H9 (cell line): ENCODE measurements at regions not wholly inside any gene's neighbourhood (a gene's known extent, or its start where the extent isn't known, plus 50 kb on each side); places are given as distances from the start of the nearest gene placed in this dataset.

Experiments
- DNase-seq: peaks from one replicate; pipeline ENCODE4 v3.0.0-alpha.2; 2017
- H2AFZ ChIP-seq: one replicate; pipeline ENCODE4 v1.6.1; 2013; ENCODE audit warnings: mild to moderate bottlenecking, low read length, control low read depth, moderate library complexity
- H2AK5ac ChIP-seq: 2 replicates; pipeline ENCODE4 v1.6.1; 2013; ENCODE audit warnings: low read length, control low read depth, mixed read lengths; ENCODE audit not compliant: insufficient read length
- H2BK120ac ChIP-seq: one replicate; pipeline ENCODE4 v1.6.1; 2013; ENCODE audit warnings: low read depth, mild to moderate bottlenecking, low read length, control low read depth, inconsistent platforms; ENCODE audit not compliant: poor library complexity, severe bottlenecking
- H2BK12ac ChIP-seq: 2 replicates; pipeline ENCODE4 v1.6.1; 2013; ENCODE audit warnings: low read length, control low read depth, mixed read lengths, low read depth; ENCODE audit not compliant: insufficient read length
- H2BK15ac ChIP-seq: 2 replicates; pipeline ENCODE4 v1.6.1; 2013; ENCODE audit warnings: low read depth, low read length, control low read depth
- H2BK20ac ChIP-seq: one replicate; pipeline ENCODE4 v1.6.1; 2013; ENCODE audit warnings: low read depth, mild to moderate bottlenecking, low read length, control low read depth, inconsistent platforms; ENCODE audit not compliant: poor library complexity, severe bottlenecking
- H2BK5ac ChIP-seq: 2 replicates; pipeline ENCODE4 v1.6.1; 2013; ENCODE audit warnings: low read length, control low read depth, mixed read lengths; ENCODE audit not compliant: insufficient read length
- H3K14ac ChIP-seq: 2 replicates; pipeline ENCODE4 v1.6.1; 2013; ENCODE audit warnings: low read length, control low read depth; ENCODE audit not compliant: insufficient read depth
- H3K18ac ChIP-seq: 2 replicates; pipeline ENCODE4 v1.6.1; 2013; ENCODE audit warnings: low read depth, mild to moderate bottlenecking, mixed read lengths, low read length, control low read depth; ENCODE audit not compliant: insufficient read length
- H3K23ac ChIP-seq: 2 replicates; pipeline ENCODE4 v1.6.1; 2013; ENCODE audit warnings: low read length, control low read depth, mixed read lengths, low read depth; ENCODE audit not compliant: insufficient read length
- H3K23me2 ChIP-seq: 2 replicates; pipeline ENCODE4 v1.6.1; 2013; ENCODE audit warnings: low read depth, mild to moderate bottlenecking, mixed read lengths, low read length, control low read depth; ENCODE audit not compliant: insufficient read length, poor library complexity, severe bottlenecking
- H3K27ac ChIP-seq: 2 replicates; pipeline ENCODE4 v1.5.1; 2013; ENCODE audit warnings: low read length, control low read depth, mixed read lengths, low read depth; ENCODE audit not compliant: insufficient read length
- H3K27me3 ChIP-seq: 2 replicates; pipeline ENCODE4 v1.6.1; 2013; ENCODE audit warnings: low read length, control low read depth, inconsistent platforms; ENCODE audit not compliant: insufficient read depth
- H3K4ac ChIP-seq: 2 replicates; pipeline ENCODE4 v1.6.1; 2013; ENCODE audit warnings: low read depth, mild to moderate bottlenecking, control low read depth, inconsistent platforms, low read length, moderate library complexity
- H3K4me1 ChIP-seq: 2 replicates; pipeline ENCODE4 v1.6.1; 2013; ENCODE audit warnings: low read length, control low read depth, inconsistent platforms; ENCODE audit not compliant: insufficient read depth
- H3K4me2 ChIP-seq: 2 replicates; pipeline ENCODE4 v1.6.1; 2013; ENCODE audit warnings: low read length, control low read depth, mixed read lengths; ENCODE audit not compliant: insufficient read length, insufficient read depth
- H3K56ac ChIP-seq: 2 replicates; pipeline ENCODE4 v1.6.1; 2013; ENCODE audit warnings: low read depth, mild to moderate bottlenecking, mixed read lengths, low read length, control low read depth; ENCODE audit not compliant: insufficient read length
- H3K79me1 ChIP-seq: 2 replicates; pipeline ENCODE4 v1.6.1; 2013; ENCODE audit warnings: low read depth, mild to moderate bottlenecking, moderate library complexity, low read length, control low read depth, inconsistent platforms; ENCODE audit not compliant: insufficient read depth, poor library complexity, severe bottlenecking
- H3K79me2 ChIP-seq: 2 replicates; pipeline ENCODE4 v1.6.1; 2013; ENCODE audit warnings: low read length, control low read depth, inconsistent platforms; ENCODE audit not compliant: insufficient read depth
- H3K9ac ChIP-seq: 2 replicates; pipeline ENCODE4 v1.6.1; 2013; ENCODE audit warnings: low read length, control low read depth, mixed read lengths; ENCODE audit not compliant: insufficient read length; ENCODE audit errors: extremely low read depth
- H3K9me3 ChIP-seq: one replicate; pipeline ENCODE4 v1.6.1; 2013; ENCODE audit warnings: low read depth, low read length, inconsistent platforms; ENCODE audit not compliant: control insufficient read depth
- H3T11ph ChIP-seq: one replicate; pipeline ENCODE4 v1.6.1; 2013; ENCODE audit warnings: mild to moderate bottlenecking, low read length, control low read depth, inconsistent platforms
- H4K20me1 ChIP-seq: one replicate; pipeline ENCODE4 v1.6.1; 2013; ENCODE audit not compliant: control insufficient read depth, insufficient read length, insufficient read depth
- H4K5ac ChIP-seq: 2 replicates; pipeline ENCODE4 v1.6.1; 2013; ENCODE audit warnings: low read depth, mild to moderate bottlenecking, mixed read lengths, low read length, control low read depth; ENCODE audit not compliant: insufficient read length
- H4K8ac ChIP-seq: replicated peaks from 2 replicates; pipeline ENCODE4 v1.6.1; 2013; ENCODE audit warnings: low read length, control low read depth, mixed read lengths, low read depth; ENCODE audit not compliant: insufficient read length
- H4K91ac ChIP-seq: 2 replicates; pipeline ENCODE4 v1.6.1; 2013; ENCODE audit warnings: low read depth, mild to moderate bottlenecking, moderate library complexity, mixed read lengths, low read length, control low read depth; ENCODE audit not compliant: insufficient read length
- H3K27ac Mint-ChIP-seq, 3 experiments: 2 replicates in 2 of 3; 3 replicates in 1 of 3; pipeline ENCODE4 v1.8.0; 2020 to 2021; ENCODE audit warnings: mixed read lengths in 3 of 3, mild to moderate bottlenecking in 1 of 3, moderate library complexity in 1 of 3
- H3K27me3 Mint-ChIP-seq: 2 replicates; pipeline ENCODE4 v1.8.0; 2021; ENCODE audit warnings: low read depth, mild to moderate bottlenecking, moderate library complexity, mixed read lengths
- H3K36me3 Mint-ChIP-seq, 3 experiments: 2 replicates in 2 of 3; 3 replicates in 1 of 3; pipeline ENCODE4 v1.8.0; 2020 to 2021; ENCODE audit warnings: low read depth in 3 of 3, mixed read lengths in 3 of 3; ENCODE audit not compliant: insufficient read depth in 1 of 3
- H3K4me1 Mint-ChIP-seq, 2 experiments: 2 replicates each; pipeline ENCODE4 v1.8.0; 2020; ENCODE audit warnings: mixed read lengths in 2 of 2
- H3K4me3 Mint-ChIP-seq, 2 experiments: 2 replicates in 1 of 2; 3 replicates in 1 of 2; pipeline ENCODE4 v1.8.0; 2020 to 2021; ENCODE audit warnings: mild to moderate bottlenecking in 2 of 2, mixed read lengths in 2 of 2, moderate library complexity in 1 of 2
- H3K9me3 Mint-ChIP-seq, 2 experiments: 2 replicates in 1 of 2; 3 replicates in 1 of 2; pipeline ENCODE4 v1.8.0; 2020; ENCODE audit warnings: mild to moderate bottlenecking in 2 of 2, mixed read lengths in 2 of 2, moderate library complexity in 1 of 2
- WGBS: extraction: QIAGEN DNeasy Blood & Tissue Kit; methylation state at CpG from one replicate; pipeline ENCODE4 v1.1.7; 2013; ENCODE audit warnings: missing lambda C conversion rate, low lambda C conversion rate, mixed read lengths; ENCODE audit not compliant: insufficient read length; ENCODE audit errors: extremely low coverage; 5-methylcytosine and 5-hydroxymethylcytosine counted together
- TF ChIP-seq, protein P1 (sequence below): fragments of 200-600 bp; sonication (generic); conservative IDR thresholded peaks from 3 replicates; pipeline ENCODE4 v1.8.0; 2021; ENCODE audit warnings: antibody characterized with exemption, mild to moderate bottlenecking

GRCh38 chr9:135358552-135358940 is 121.0 kb upstream of the PPP1R26 start:
- Histone ChIP-seq H2BK5ac (no peak overlapping the region), H2BK120ac (no peak overlapping the region), H2BK20ac (no peak overlapping the region), H3K9ac (no peak overlapping the region), H3K9me3 (no peaks in the 10 kb centered on the region), H4K8ac (no peak overlapping the region), H4K20me1 (no peaks in the 10 kb centered on the region), H2AK5ac (no peak overlapping the region), H3K4me1 (no peaks in the 10 kb centered on the region), H3K4ac (no peak overlapping the region), H2BK12ac (no peak overlapping the region), H3K79me1 (no peaks in the 10 kb centered on the region), H2BK15ac (no peak overlapping the region), H3K18ac (no peak overlapping the region), H3K14ac (no peak overlapping the region), H2AFZ (no peak overlapping the region), H4K91ac (no peak overlapping the region), H3K27me3 (no peaks in the 10 kb centered on the region), H3K79me2 (no peaks in the 10 kb centered on the region), H3K4me2 (no peak overlapping the region), H4K5ac (no peak overlapping the region), H3K23me2 (no peaks in the 10 kb centered on the region), H3K56ac (no peak overlapping the region), H3K23ac (no peak overlapping the region), H3T11ph (no peak overlapping the region), H3K27ac (no peak overlapping the region)
- peaks cover 0 to 4% (median 0%) of the 10 kb centered on the region in 3 experiments; a peak in 1 of 7 replicates for H3K36me3 Mint-ChIP-seq
- no peak overlapping the region for H3K4me3 Mint-ChIP-seq
- no peaks in the 10 kb centered on the region; the same call in 1 of the 2 replicates for H3K27me3 Mint-ChIP-seq
- DNase-seq, result no peak
- H3K4me1 Mint-ChIP-seq, result peaks cover 0 to 9% of the 10 kb centered on the region in 2 experiments; a peak in 2 of 4 replicates
- TF ChIP-seq, protein P1, sequence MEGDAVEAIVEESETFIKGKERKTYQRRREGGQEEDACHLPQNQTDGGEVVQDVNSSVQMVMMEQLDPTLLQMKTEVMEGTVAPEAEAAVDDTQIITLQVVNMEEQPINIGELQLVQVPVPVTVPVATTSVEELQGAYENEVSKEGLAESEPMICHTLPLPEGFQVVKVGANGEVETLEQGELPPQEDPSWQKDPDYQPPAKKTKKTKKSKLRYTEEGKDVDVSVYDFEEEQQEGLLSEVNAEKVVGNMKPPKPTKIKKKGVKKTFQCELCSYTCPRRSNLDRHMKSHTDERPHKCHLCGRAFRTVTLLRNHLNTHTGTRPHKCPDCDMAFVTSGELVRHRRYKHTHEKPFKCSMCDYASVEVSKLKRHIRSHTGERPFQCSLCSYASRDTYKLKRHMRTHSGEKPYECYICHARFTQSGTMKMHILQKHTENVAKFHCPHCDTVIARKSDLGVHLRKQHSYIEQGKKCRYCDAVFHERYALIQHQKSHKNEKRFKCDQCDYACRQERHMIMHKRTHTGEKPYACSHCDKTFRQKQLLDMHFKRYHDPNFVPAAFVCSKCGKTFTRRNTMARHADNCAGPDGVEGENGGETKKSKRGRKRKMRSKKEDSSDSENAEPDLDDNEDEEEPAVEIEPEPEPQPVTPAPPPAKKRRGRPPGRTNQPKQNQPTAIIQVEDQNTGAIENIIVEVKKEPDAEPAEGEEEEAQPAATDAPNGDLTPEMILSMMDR, result no peak
- H3K27ac Mint-ChIP-seq, result peak overlapping the region in 1 of 3 experiments; percentile 43; a peak in 1 of 7 replicates
- peaks cover 2 to 8% of the 10 kb centered on the region in 2 experiments; a peak in 4 of 5 replicates for H3K9me3 Mint-ChIP-seq
- no CpG with 5 or more reads among the region's 13 CpGs for WGBS
